WTC11 (cell line): ENCODE measurements at regions not wholly inside any gene's neighbourhood (a gene's known extent, or its start where the extent isn't known, plus 50 kb on each side); places are given as distances from the start of the nearest gene placed in this dataset.

ENCODE experiments used
- ATAC-seq: fragments of 200-7000 bp; cut with Tn5 transposase; 2 replicates; pipeline ENCODE4 v1.10.0; 2021; ENCODE audit warnings: mild to moderate bottlenecking, moderate library complexity
- CTCF ChIA-PET: fragments of 300-600 bp; sonication (Branson Sonifier 250); formaldehyde crosslinking; loops from one replicate; lab custom pipeline; 2021; ENCODE audit warnings: antibody characterized with exemption; lab: Charles Lee
- POLR2A ChIA-PET: fragments of 350-600 bp; sonication (Branson Sonifier 250); formaldehyde crosslinking; loops from one replicate; lab custom pipeline; 2021; ENCODE audit warnings: antibody characterized with exemption; lab: Charles Lee
- DNase-seq: peaks from one replicate; pipeline ENCODE4 v3.0.0; 2021; ENCODE audit warnings: low spot score
- H3K27ac Mint-ChIP-seq: 2 replicates; pipeline ENCODE4 v1.8.0; 2021; ENCODE audit warnings: mixed read lengths
- H3K27me3 Mint-ChIP-seq: 2 replicates; pipeline ENCODE4 v1.8.0; 2021; ENCODE audit warnings: low read depth, mild to moderate bottlenecking, moderate library complexity, mixed read lengths
- H3K36me3 Mint-ChIP-seq: 2 replicates; pipeline ENCODE4 v1.8.0; 2021; ENCODE audit warnings: mixed read lengths
- H3K4me1 Mint-ChIP-seq: 2 replicates; pipeline ENCODE4 v1.8.0; 2022; ENCODE audit warnings: mixed read lengths
- H3K4me3 Mint-ChIP-seq: 2 replicates; pipeline ENCODE4 v1.8.0; 2021; ENCODE audit warnings: mild to moderate bottlenecking, moderate library complexity, mixed read lengths
- H3K9me3 Mint-ChIP-seq: 2 replicates; pipeline ENCODE4 v1.8.0; 2021; ENCODE audit warnings: mixed read lengths
- CREB1 ChIP-seq: sonication (generic); formaldehyde crosslinking; IDR thresholded peaks from 2 replicates; pipeline ENCODE4 v1.8.0; 2023; ENCODE audit warnings: mild to moderate bottlenecking, missing genetic modification reagents
- CREM ChIP-seq: sonication (generic); formaldehyde crosslinking; IDR thresholded peaks from 2 replicates; pipeline ENCODE4 v1.8.1; 2022; ENCODE audit warnings: mild to moderate bottlenecking, missing genetic modification reagents, moderate library complexity
- ERG ChIP-seq: fragments of 250-450 bp; sonication (Bioruptor Pico); IDR thresholded peaks from 2 replicates; pipeline ENCODE4 v1.8.0; 2021; ENCODE audit warnings: mild to moderate bottlenecking
- ESRRA ChIP-seq: sonication (generic); formaldehyde crosslinking; IDR thresholded peaks from 2 replicates; pipeline ENCODE4 v1.8.1; 2022; ENCODE audit warnings: mild to moderate bottlenecking, missing genetic modification reagents, borderline replicate concordance
- FOXP1 ChIP-seq: sonication (generic); formaldehyde crosslinking; IDR thresholded peaks from 2 replicates; pipeline ENCODE4 v1.8.0; 2022; ENCODE audit warnings: missing genetic modification reagents, mild to moderate bottlenecking, moderate library complexity, borderline replicate concordance
- FOXP4 ChIP-seq: sonication (generic); formaldehyde crosslinking; IDR thresholded peaks from 2 replicates; pipeline ENCODE4 v1.8.0; 2022; ENCODE audit warnings: mild to moderate bottlenecking, missing genetic modification reagents
- GRHL2 ChIP-seq: fragments of 250-450 bp; sonication (Bioruptor Pico); IDR thresholded peaks from 2 replicates; pipeline ENCODE4 v1.8.0; 2022; ENCODE audit warnings: mild to moderate bottlenecking, moderate library complexity; ENCODE audit not compliant: insufficient replicate concordance, severe bottlenecking
- HMGXB4 ChIP-seq: sonication (generic); formaldehyde crosslinking; IDR thresholded peaks from 2 replicates; pipeline ENCODE4 v1.8.1; 2023; ENCODE audit warnings: mild to moderate bottlenecking, moderate library complexity, missing genetic modification reagents
- IRF2 ChIP-seq: sonication (generic); formaldehyde crosslinking; IDR thresholded peaks from 2 replicates; pipeline ENCODE4 v1.8.0; 2022; ENCODE audit warnings: low read depth, missing genetic modification reagents, borderline replicate concordance
- MLX ChIP-seq: sonication (generic); formaldehyde crosslinking; IDR thresholded peaks from 2 replicates; pipeline ENCODE4 v1.8.1; 2023; ENCODE audit warnings: mild to moderate bottlenecking, missing genetic modification reagents, moderate library complexity
- NFATC4 ChIP-seq: fragments of 250-450 bp; sonication (Bioruptor Pico); IDR thresholded peaks from 2 replicates; pipeline ENCODE4 v1.9.0; 2021; ENCODE audit warnings: mild to moderate bottlenecking
- NR2C2 ChIP-seq: sonication (generic); formaldehyde crosslinking; IDR thresholded peaks from 2 replicates; pipeline ENCODE4 v1.8.0; 2022; ENCODE audit warnings: mild to moderate bottlenecking, missing genetic modification reagents
- NR3C1 ChIP-seq: sonication (generic); formaldehyde crosslinking; conservative IDR thresholded peaks from 2 replicates; pipeline ENCODE4 v1.8.1; 2023; ENCODE audit warnings: low read depth, mild to moderate bottlenecking, missing genetic modification reagents
- PREB ChIP-seq: sonication (generic); formaldehyde crosslinking; IDR thresholded peaks from 2 replicates; pipeline ENCODE4 v1.8.1; 2022; ENCODE audit warnings: mild to moderate bottlenecking, missing genetic modification reagents, moderate library complexity, borderline replicate concordance
- RORB ChIP-seq: fragments of 250-450 bp; sonication (Bioruptor Pico); IDR thresholded peaks from 2 replicates; pipeline ENCODE4 v1.9.0; 2021; ENCODE audit warnings: mild to moderate bottlenecking
- SMAD4 ChIP-seq: sonication (generic); formaldehyde crosslinking; IDR thresholded peaks from 2 replicates; pipeline ENCODE4 v1.8.0; 2022; ENCODE audit warnings: mild to moderate bottlenecking, missing genetic modification reagents
- TCF7 ChIP-seq: sonication (generic); formaldehyde crosslinking; IDR thresholded peaks from 2 replicates; pipeline ENCODE4 v1.8.0; 2022; ENCODE audit warnings: mild to moderate bottlenecking, low read depth, missing genetic modification reagents, moderate library complexity
- TEAD4 ChIP-seq: sonication (generic); formaldehyde crosslinking; IDR thresholded peaks from 2 replicates; pipeline ENCODE4 v1.8.0; 2022; ENCODE audit warnings: mild to moderate bottlenecking, missing genetic modification reagents
- ZNF121 ChIP-seq: sonication (generic); formaldehyde crosslinking; IDR thresholded peaks from 2 replicates; pipeline ENCODE4 v1.8.0; 2023; ENCODE audit warnings: missing genetic modification reagents
- ZNF232 ChIP-seq: sonication (generic); formaldehyde crosslinking; IDR thresholded peaks from 2 replicates; pipeline ENCODE4 v1.8.0; 2022; ENCODE audit warnings: mild to moderate bottlenecking, missing genetic modification reagents
- ZNF416 ChIP-seq: fragments of 250-450 bp; sonication (Bioruptor Pico); IDR thresholded peaks from 2 replicates; pipeline ENCODE4 v1.9.0; 2021; ENCODE audit warnings: mild to moderate bottlenecking, inconsistent platforms
- ZNF532 ChIP-seq: fragments of 250-450 bp; sonication (Bioruptor Pico); IDR thresholded peaks from 2 replicates; pipeline ENCODE4 v1.9.0; 2021; ENCODE audit warnings: mild to moderate bottlenecking, borderline replicate concordance

GRCh38 chr20:60297649-60298048, 339.4 kb downstream of the CDH26 start (continued):
- TF ChIP-seq ZNF532 (CRISPR knock-in tag) (no peak), HMGXB4 (no peak)
- TF ChIP-seq, all 79 proteins: peak for 0

- ChIA-PET POLR2A (no interaction called here), CTCF (no interaction called here)
- Mint-ChIP-seq H3K9me3 (peaks cover 32% of the 10 kb centered on the region), H3K27ac (no peak overlapping the region), H3K36me3 (peaks cover 17% of the 10 kb centered on the region), H3K27me3 (peaks cover 29% of the 10 kb centered on the region), H3K4me1 (no peaks in the 10 kb centered on the region), H3K4me3 (no peak overlapping the region)
- DNase-seq, result no peak
- ATAC-seq, result no peak
- no peak for TF ChIP-seq ESRRA
- TF ChIP-seq NR3C1 (CRISPR knock-in tag), result no peak
- TF ChIP-seq FOXP1 (CRISPR knock-in tag), result no peak
- TF ChIP-seq RORB (CRISPR knock-in tag), result no peak
- no peak for TF ChIP-seq ZNF121 (CRISPR knock-in tag)
- no peak for TF ChIP-seq PREB (CRISPR knock-in tag)
Observed at GRCh38 chr20:60298647-60299046, 340.4 kb downstream of the CDH26 start.

GRCh38 chr20:60299951-60300350, 341.7 kb downstream of the CDH26 start:
- POLR2A ChIA-PET, result no interaction called here
- CTCF ChIA-PET, result no interaction called here
- Mint-ChIP-seq H3K9me3 (peaks cover 26% of the 10 kb centered on the region), H3K27me3 (peaks cover 22% of the 10 kb centered on the region), H3K36me3 (peaks cover 9% of the 10 kb centered on the region), H3K4me3 (no peak overlapping the region), H3K4me1 (no peaks in the 10 kb centered on the region), H3K27ac (no peak overlapping the region)
- no peak for DNase-seq
- no peak for ATAC-seq
- TF ChIP-seq GRHL2 (CRISPR knock-in tag), result no peak
- TF ChIP-seq ZNF416 (CRISPR knock-in tag), result no peak
- TF ChIP-seq ERG (CRISPR knock-in tag), result no peak
- TF ChIP-seq ZNF121 (CRISPR knock-in tag), result no peak
- no peak for TF ChIP-seq TEAD4 (CRISPR knock-in tag)
- no peak for TF ChIP-seq CREB1 (CRISPR knock-in tag)
- TF ChIP-seq ZNF232 (CRISPR knock-in tag), result no peak
- TF ChIP-seq CREM (CRISPR knock-in tag), result no peak
- no peak for TF ChIP-seq HMGXB4
- no peak for TF ChIP-seq MLX (CRISPR knock-in tag)
- TF ChIP-seq SMAD4, result no peak
- no peak for TF ChIP-seq NFATC4 (CRISPR knock-in tag)
- no peak for TF ChIP-seq FOXP4 (CRISPR knock-in tag)
- TF ChIP-seq NR2C2 (CRISPR knock-in tag), result no peak
- no peak for TF ChIP-seq TCF7 (CRISPR knock-in tag)
- no peak for TF ChIP-seq IRF2 (CRISPR knock-in tag)
